GM21717 (cell line): ENCODE measurements at regions not wholly inside any gene's neighbourhood (a gene's known extent, or its start where the extent isn't known, plus 50 kb on each side); places are given as distances from the start of the nearest gene placed in this dataset.
"Not testable (repeated sequence)": the region's sequence is repeated elsewhere in the genome, so short reads cannot be mapped to it uniquely, and the experiment has no call there.

Experiments used
- ATAC-seq: cut with Tn5 transposase; IDR thresholded peaks from one replicate; pipeline ENCODE4 v1.9.1; 2021; ENCODE audit warnings: mild to moderate bottlenecking, moderate library complexity; ENCODE audit not compliant: unreplicated experiment

- no peak for ATAC-seq
These were observed 425.5 kb downstream of the BCKDHB start for GRCh38 chr6:80531681-80532619.

- ATAC-seq = no peak
These were observed 423.6 kb downstream of the BCKDHB start for GRCh38 chr6:80530103-80530502.

- ATAC-seq = no peak
These were observed 421.6 kb downstream of the BCKDHB start for GRCh38 chr6:80528115-80528514.

- ATAC-seq = no peak
These were observed 421.1 kb downstream of the BCKDHB start for GRCh38 chr6:80527552-80528052.

GRCh38 chr6:80523531-80523997 lies 417.1 kb downstream of the BCKDHB start:
- no peak for ATAC-seq

- ATAC-seq = no peak
These were observed 416.5 kb downstream of the BCKDHB start for GRCh38 chr6:80523010-80523409.

GRCh38 chr6:80522576-80522975 lies 416.1 kb downstream of the BCKDHB start:
- ATAC-seq = no peak

- no peak for ATAC-seq
These were observed 413.5 kb downstream of the BCKDHB start for GRCh38 chr6:80519811-80520594.

GRCh38 chr6:80517525-80517924 lies 411.1 kb downstream of the BCKDHB start:
- no peak for ATAC-seq

- ATAC-seq = not testable (repeated sequence)
These were observed 404.1 kb downstream of the BCKDHB start for GRCh38 chr6:80510521-80510920.

- no peak for ATAC-seq
These were observed 402.6 kb downstream of the BCKDHB start for GRCh38 chr6:80508885-80509630.

GRCh38 chr6:80504882-80505281 lies 398.4 kb downstream of the BCKDHB start:
- ATAC-seq = no peak

- ATAC-seq = no peak
These were observed 397.2 kb downstream of the BCKDHB start for GRCh38 chr6:80503660-80504059.

GRCh38 chr6:80502871-80503270 lies 396.4 kb downstream of the BCKDHB start:
- no peak for ATAC-seq

GRCh38 chr6:80501636-80502035 lies 395.2 kb downstream of the BCKDHB start:
- no peak for ATAC-seq

- ATAC-seq = not testable (repeated sequence)
These were observed 391.4 kb downstream of the BCKDHB start for GRCh38 chr6:80497696-80498486.

- no peak for ATAC-seq
These were observed 383.6 kb downstream of the BCKDHB start for GRCh38 chr6:80489911-80490635.

GRCh38 chr6:80488190-80488589 lies 381.7 kb downstream of the BCKDHB start:
- ATAC-seq = peak; percentile 78

GRCh38 chr6:80485494-80485893 lies 379.0 kb downstream of the BCKDHB start:
- not testable (repeated sequence) for ATAC-seq
